Central memory CD8-positive, alpha-beta T cell (primary cell): ENCODE measurements at regions not wholly inside any gene's neighbourhood (a gene's known extent, or its start where the extent isn't known, plus 50 kb on each side); places are given as distances from the start of the nearest gene placed in this dataset.

Source experiments
- ATAC-seq: fragments of 150-1000 bp; cut with Tn5 transposase; replicated peaks from 2 replicates; pipeline ENCODE4 v1.10.0; 2022; ENCODE audit warnings: mild to moderate bottlenecking, moderate FRiP score, moderate number of reproducible peaks; ENCODE audit not compliant: poor library complexity, severe bottlenecking; ENCODE audit errors: extremely low read depth
- DNase-seq, 2 donors: peaks; one replicate each; pipeline ENCODE4 v3.0.0; 2021; ENCODE audit warnings: low spot score in 2 of 2
- H3K27ac Mint-ChIP-seq: one replicate; pipeline ENCODE4 v1.8.0; 2022; ENCODE audit warnings: low read depth, mild to moderate bottlenecking, moderate library complexity, mixed read lengths
- H3K27me3 Mint-ChIP-seq: one replicate; pipeline ENCODE4 v1.8.0; 2022; ENCODE audit warnings: mixed read lengths
- H3K36me3 Mint-ChIP-seq: one replicate; pipeline ENCODE4 v1.8.0; 2022; ENCODE audit warnings: mild to moderate bottlenecking, moderate library complexity, mixed read lengths; ENCODE audit not compliant: insufficient read depth
- H3K4me1 Mint-ChIP-seq: one replicate; pipeline ENCODE4 v1.8.0; 2022; ENCODE audit warnings: mixed read lengths
- H3K4me3 Mint-ChIP-seq: one replicate; pipeline ENCODE4 v1.8.0; 2022; ENCODE audit warnings: mild to moderate bottlenecking, moderate library complexity, mixed read lengths
- H3K9me3 Mint-ChIP-seq: one replicate; pipeline ENCODE4 v1.8.0; 2022; ENCODE audit warnings: mixed read lengths

DNA sequence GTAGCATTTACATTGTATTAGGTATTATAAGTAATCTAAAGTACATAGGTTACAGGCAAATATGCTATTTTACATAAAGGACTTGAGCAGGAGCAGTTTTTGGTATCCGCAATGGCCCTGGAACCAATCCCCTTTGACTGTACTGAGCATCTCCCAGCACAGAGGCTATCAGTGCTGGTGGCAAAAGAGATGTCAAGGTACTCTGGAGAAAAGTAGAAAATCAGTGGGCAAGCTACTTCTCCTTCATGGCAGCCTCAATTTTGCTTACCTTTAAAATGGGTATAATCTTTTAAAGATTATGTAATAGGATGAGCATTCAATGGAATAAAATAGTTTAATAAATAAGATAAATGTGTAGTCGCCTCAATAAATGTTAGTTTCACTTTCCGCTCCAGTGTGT, 56.7 kb upstream of the LMCD1 start:
- Mint-ChIP-seq H3K27ac (no peak overlapping the region), H3K27me3 (peaks cover 10% of the 10 kb centered on the region), H3K9me3 (no peaks in the 10 kb centered on the region), H3K4me1 (no peaks in the 10 kb centered on the region), H3K4me3 (no peak overlapping the region), H3K36me3 (no peaks in the 10 kb centered on the region)
- no peak for DNase-seq
- ATAC-seq, result no peak

- Mint-ChIP-seq H3K4me3 (no peak overlapping the region), H3K27ac (no peak overlapping the region), H3K36me3 (no peaks in the 10 kb centered on the region), H3K27me3 (peaks cover 12% of the 10 kb centered on the region), H3K9me3 (no peaks in the 10 kb centered on the region), H3K4me1 (no peaks in the 10 kb centered on the region)
- ATAC-seq, result no peak
- DNase-seq, result no peak
Observed at GRCh38 chr3:8445861-8446260, 55.8 kb upstream of the LMCD1 start.

DNA sequence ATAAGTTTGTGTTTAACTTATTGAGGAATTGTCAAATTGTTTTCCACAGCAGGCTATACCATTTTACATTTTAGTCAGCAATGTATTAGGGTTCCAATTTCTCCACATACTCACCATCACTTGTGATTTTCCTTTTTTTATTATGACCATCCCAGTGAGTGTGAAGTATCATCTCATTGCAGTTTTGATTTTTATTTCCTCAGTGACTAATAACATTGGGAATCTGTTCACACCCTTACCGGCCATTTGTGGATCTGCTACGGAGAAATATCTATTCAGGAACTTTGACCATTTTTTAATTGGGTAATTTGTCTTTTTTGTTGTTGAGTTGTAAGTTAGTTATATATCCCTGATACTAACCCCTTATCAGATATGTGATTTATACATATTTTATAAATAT, 54.8 kb upstream of the LMCD1 start:
- H3K4me3 Mint-ChIP-seq, result no peak overlapping the region
- H3K36me3 Mint-ChIP-seq, result no peaks in the 10 kb centered on the region
- no peak for ATAC-seq
- peaks cover 21% of the 10 kb centered on the region for H3K27me3 Mint-ChIP-seq
- H3K27ac Mint-ChIP-seq, result no peak overlapping the region
- H3K9me3 Mint-ChIP-seq, result no peaks in the 10 kb centered on the region
- DNase-seq, result no peak
- no peaks in the 10 kb centered on the region for H3K4me1 Mint-ChIP-seq

DNA sequence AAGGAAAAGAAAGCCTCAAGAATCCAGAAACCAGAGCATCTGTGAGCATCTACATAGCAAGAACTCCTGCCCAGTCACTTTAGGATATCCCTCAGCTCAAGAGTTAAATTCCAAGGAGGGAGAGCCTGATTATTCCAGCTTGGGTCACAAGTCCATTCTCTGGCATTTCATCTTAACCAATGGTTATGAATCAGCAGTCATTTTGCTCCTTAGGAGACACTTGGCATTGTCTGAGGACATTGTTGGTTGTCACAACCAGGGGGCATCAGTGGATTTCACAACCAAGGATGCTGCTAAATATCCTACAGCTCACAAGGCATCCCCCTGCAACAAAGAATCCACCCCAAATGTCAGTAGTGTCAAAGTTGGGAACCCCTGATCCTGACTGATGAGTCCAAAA, 51.0 kb upstream of the LMCD1 start:
- H3K4me3 Mint-ChIP-seq, result no peak overlapping the region
- H3K9me3 Mint-ChIP-seq, result no peaks in the 10 kb centered on the region
- H3K27ac Mint-ChIP-seq, result no peak overlapping the region
- no peaks in the 10 kb centered on the region for H3K4me1 Mint-ChIP-seq
- ATAC-seq (no peak), DNase-seq (no peak)
- H3K36me3 Mint-ChIP-seq, result no peaks in the 10 kb centered on the region
- peaks cover 21% of the 10 kb centered on the region for H3K27me3 Mint-ChIP-seq

GRCh38 chr3:8451696-8452095, 49.9 kb upstream of the LMCD1 start:
- no peak for ATAC-seq
- H3K4me1 Mint-ChIP-seq, result no peaks in the 10 kb centered on the region

More at GRCh38 chr3:8451696-8452095, 49.9 kb upstream of the LMCD1 start:
- Mint-ChIP-seq H3K27me3 (peaks cover 12% of the 10 kb centered on the region), H3K9me3 (no peaks in the 10 kb centered on the region), H3K4me3 (no peak overlapping the region), H3K27ac (no peak overlapping the region), H3K36me3 (no peaks in the 10 kb centered on the region)
- DNase-seq, result no peak
